ENCODE measurements at regions not wholly inside any gene's neighbourhood (a gene's known extent, or its start where the extent isn't known, plus 50 kb on each side); places are given as distances from the start of the nearest gene placed in this dataset.

DNA sequence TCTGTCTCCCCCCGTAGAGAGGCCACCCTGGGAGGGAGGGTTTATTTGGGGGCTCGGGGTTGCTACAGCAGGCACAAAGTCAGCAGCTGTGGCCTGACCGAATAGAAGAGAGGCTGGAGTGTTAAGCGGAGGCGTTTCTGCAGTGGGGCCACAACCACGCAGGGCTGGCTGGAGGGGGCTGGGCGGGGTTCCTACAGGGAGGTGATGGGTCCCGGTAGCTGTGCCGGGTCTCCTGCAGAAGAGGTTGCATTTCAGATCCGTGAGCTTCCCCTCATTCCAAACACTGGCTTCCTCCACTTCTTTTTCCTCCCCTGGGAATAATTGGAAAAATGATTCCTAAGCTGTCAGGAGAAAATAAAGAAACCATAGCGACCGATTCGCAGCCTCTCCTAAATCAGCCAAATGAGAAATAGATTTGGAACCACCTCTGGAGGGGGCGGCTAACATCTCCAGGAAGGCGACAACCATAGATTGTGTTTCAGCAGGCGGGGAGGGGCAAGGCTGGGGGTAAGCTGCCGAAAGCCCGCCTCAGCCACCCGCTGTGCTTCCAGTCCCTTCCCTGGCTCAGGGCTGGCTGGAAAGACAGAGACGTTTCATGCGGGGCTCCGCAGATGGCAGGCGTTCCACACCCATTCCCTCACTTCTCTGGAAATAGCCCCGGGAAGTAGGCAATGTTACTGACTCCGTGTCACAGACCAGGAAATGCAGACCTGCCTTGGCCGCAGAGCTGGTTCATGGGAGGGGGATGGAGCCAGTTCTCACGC is 85.6 kb upstream of the TAF1B start:
- DNase-seq = no peak

DNA sequence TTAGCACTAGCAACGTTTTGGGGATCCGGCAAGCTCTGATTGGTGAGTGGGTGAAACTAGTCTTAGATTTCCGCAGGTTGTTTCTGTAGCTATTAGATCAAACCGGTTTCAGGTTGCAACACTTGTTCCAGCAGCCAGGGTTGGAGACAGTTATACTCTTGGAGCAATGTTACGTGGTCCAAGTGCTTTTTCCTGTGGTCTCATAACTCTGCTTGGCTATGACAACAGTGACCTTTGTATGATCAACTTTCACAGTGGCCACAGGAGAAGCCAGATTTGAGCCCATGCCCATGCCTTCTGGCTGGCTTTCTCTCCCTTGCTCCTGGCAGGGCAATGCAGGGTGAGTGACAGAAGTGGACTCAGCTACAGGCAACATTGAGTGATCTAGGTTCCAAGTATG is 84.5 kb upstream of the TAF1B start:
- DNase-seq = no peak

DNA sequence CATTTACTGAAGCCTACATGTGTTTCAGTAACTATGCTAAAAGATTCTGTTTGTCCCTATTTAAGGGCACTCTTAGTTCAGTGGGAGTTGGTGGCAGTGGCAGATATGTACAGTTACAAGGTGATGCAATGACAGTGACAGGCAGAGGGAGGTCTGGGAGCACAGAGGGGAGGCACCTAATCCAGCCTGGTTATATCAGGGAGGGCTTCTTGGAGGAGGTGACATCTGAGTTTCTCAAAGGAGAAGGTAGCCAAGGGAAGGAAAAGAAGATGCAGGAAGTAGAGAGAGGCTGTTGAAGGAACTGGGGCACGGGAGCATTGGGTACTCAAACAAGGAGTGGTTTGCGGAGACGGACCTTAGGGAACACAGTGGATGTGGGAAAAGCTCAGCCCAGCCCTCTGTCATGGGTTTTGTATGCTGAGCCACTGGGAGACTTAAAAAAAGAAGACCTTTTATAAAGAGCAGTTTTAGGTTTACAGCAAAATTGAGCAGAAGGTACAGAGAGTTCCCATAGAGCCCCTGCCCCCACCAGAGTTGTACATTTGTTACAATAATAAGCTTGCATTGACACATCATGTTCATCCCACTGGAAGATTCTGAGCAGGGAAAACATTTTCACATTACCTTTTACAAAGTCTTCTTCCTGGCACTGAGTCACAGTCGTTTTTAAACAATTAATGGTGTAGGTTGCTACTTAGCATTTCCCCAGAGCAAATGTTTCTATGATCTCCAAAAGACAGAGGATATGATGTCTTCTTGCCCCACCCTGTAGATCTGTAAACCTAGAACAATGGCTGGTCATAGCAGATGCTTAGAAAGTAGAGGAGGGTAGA is 83.0 kb upstream of the TAF1B start:
- no peak for DNase-seq

DNA sequence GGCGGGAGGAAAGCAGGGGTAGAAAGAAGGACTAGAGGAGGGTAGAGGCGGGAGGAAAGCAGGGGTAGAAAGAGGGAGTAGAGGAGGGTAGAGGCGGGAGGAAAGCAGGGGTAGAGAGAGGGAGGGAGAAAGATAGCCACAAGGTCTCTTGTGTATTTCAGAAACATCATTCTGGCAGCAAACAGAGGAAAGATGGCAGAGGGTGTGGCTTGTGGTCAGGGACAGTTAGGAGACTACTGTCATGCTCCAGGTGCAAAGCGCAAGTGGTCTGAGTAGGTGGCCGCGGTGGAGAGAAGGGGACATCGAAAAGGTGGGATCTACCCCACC is 82.4 kb upstream of the TAF1B start:
- DNase-seq = no peak

DNA sequence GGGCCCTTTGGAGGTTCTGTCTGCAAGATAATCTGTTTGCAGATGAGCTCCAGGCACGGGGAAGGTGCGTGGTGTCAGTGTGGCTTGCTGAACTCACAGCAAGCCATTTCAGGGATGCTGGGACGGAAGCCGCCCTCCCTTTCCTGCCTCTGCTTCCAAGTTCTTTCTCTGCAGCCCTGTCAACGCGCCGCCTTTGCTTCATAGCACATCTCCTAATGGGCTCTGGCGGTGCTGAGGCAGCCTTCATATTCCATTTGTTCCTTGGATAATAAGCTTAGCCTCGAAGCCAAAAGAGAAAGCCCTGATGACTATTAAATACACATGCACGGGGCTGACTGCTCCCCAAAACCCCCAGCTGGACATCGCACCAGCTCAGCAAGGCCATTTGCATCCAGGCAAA is 81.7 kb upstream of the TAF1B start:
- no peak for DNase-seq

DNA sequence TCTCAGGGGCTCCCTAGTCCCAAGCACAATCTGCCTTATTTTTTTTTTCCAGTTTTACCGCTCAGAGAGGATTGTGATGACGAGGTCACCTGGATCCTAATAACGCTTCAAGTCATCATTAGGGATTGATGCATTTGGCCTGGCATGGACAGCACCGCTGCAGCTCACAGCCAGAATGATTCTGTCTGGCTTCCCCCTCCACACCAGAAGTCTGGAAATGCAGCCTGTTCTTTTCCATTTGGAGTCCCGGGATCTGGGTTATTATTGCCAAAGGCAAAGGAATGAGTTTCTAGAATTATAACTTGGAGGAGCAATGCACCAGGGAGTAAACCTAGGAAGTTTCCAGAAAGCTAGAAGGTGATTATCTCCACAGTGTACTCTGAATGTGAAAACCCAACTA is 81.1 kb upstream of the TAF1B start:
- DNase-seq = no peak

DNA sequence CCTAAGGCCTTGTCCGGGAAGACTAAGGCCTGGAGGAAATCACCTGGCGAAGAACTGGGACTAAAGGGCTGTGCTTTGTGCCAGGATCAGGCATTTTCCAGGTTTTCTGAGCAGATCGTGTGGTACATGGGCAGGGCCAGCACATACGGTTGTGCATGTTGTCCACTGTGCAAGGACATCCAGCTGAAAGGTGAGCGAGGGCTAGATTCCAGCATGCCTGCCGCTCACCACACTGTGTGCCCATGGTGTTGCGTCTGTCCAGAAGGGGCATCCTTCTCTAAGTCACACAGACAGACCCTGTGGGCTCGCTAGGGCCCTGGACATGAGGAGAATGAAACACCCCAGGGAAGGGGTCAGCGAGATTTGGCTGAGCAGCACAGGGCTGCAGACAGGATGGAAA is 80.3 kb upstream of the TAF1B start:
- no peak for DNase-seq

DNA sequence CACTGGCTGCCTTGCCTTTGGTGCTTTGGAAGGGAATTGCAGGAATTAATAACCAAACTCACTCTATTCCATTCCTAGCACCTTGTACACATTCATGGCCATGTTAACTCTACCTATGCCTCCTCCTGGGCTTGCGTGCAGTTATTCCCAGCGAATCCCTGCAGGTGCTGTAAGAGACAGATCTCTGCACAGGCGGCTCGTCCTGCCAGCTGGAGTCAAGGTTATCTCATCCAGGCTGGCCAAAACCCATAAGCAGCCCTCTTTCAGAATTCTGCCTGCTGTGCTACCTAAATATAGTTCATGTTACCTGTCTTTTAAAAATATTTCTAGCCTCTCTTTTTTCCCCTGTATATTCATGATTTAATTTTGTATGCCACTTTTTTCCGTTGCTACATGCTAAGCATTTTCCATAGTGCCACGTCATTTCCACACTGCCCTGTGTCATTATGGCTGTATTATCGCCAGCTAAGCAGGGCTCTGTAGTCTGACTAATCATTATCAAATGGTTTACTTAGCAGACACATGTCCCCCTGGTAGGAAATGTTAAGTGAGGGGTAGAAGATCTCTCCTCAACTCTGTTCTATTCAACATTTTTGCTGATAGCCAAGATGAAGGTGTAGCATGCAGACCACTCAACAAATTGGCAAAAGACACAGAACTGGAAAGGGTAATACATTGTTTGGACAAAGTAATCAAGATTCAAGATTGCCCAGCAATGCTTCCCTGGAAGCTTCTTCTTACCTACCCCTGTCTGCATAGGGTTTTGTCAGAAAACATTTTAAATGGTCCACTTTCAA is 79.7 kb upstream of the TAF1B start:
- DNase-seq = no peak

DNA sequence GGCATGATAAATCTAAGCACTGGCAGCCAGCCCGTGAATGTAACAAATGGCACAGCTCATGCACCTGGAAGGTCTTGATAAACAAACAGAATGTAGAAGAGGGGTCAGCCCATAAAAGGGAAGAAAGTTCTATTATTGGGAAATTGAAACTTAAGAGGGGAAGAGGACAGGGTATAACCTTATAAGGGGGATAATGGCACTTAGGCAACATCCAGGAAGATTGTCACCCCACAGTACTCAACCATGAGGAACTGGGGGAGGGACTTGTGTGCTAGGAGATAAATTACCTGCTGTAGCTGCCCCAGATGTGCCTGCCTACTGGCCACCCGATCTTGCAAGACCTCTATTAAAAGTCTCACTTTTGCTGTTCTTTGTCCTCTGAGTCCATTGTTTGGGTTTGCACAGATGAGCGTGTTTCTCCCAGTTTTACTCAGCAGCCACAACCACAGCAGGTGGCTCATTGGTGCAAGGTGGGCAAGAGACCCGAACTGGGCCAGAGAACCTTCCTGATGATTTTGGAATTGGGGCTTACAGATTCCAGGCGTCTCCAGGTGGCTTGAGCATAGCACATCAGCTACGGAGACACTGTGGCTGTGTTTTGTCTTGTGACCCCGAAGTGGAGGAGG is 79.0 kb upstream of the TAF1B start:
- peak; percentile 43 to 52 for DNase-seq

DNA sequence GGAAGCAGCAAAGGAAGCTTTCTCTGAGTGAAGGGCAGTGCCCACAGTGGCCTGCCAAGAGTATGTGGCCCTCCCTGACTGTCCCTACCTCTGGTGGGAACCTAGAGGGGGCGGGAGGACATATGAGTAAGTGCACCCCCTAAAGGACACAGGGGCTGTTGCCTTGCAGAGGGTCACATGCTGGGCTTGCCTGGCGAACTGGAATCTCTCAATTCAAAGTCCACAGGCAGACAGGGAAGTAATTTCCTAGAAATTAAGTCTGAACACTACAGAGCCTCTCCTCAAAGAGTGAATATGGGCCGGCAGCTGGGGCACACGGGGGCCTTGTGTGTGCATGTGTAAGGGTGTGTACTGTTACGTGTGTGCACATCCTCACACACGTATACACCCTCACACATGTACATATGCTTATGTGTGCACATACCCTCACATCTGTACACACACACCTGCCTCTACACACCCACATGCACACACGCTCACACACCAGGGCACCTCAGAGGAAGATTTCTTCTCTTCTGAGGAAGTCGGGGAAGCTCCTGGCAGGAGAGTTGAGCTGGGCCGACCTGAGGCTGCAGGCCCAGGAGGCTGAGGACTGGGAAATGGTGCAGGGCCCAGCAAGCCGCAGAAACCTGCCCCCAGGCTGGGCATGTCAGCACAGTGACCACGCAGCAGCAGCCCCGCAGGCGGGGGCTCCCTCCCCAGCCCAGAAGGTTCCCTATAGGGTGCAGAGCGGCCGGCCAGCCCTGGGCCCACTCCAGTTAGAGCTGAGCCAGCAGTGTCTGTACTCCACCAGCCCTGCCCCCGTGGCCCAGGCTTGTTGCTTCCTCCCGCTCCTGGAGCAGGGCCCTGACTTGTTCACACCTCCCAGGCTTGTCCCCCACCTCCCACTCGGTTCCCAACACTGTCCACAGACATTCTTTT is 77.4 kb upstream of the TAF1B start:
- DNase-seq = peak in 1 of 2 donors; percentile 31

DNA sequence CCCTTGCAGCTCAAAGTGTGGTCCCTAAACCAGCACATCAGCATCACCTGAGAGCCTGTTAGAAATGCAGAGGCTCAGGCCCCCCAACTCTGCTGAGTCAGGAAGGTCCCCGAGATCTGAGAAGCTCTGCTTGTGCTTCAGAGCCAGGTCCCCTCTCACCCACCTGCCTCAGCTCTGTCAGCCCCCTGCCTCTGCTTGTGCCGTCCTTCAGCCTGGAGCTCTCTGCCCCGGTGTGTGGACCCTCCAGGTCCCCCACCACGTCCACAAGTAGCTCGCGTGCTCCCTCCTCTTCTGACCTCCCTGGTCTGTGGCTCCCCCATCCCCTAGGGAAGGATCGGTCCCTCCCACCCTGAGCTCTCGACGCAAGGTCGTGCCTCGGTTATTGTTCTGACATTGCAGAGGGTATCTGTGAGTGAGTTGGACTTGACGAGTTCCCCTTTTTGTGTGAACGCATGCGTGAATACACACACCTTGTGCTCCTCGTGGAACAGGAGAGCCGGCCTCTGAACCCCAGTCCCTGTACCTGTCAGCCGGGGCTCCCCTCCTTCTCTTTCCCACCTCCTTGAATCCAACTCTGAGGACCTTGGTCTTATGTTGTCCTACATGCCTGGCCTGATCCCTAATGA is 75.5 kb upstream of the TAF1B start:
- DNase-seq = no peak

DNA sequence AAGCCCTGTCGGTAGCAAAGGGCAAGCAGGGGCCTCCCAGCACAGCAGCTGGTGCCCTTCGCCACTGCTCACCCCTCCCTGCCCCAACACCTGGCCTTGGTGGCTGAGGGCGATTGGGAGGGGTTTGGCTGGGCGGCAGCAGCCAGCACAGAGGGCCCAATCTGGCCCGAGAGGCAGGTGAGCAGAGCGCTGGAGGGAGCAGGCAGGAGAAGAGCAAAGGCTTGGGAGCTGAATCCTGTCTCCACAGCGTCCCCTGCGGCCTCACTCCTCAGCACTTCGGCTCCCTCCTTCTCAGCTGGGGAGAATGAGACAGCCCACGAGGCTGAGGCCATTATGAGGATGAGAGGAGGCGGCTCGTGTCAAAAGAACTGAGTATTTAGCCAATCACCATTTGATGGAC is 74.9 kb upstream of the TAF1B start:
- no peak for DNase-seq

DNA sequence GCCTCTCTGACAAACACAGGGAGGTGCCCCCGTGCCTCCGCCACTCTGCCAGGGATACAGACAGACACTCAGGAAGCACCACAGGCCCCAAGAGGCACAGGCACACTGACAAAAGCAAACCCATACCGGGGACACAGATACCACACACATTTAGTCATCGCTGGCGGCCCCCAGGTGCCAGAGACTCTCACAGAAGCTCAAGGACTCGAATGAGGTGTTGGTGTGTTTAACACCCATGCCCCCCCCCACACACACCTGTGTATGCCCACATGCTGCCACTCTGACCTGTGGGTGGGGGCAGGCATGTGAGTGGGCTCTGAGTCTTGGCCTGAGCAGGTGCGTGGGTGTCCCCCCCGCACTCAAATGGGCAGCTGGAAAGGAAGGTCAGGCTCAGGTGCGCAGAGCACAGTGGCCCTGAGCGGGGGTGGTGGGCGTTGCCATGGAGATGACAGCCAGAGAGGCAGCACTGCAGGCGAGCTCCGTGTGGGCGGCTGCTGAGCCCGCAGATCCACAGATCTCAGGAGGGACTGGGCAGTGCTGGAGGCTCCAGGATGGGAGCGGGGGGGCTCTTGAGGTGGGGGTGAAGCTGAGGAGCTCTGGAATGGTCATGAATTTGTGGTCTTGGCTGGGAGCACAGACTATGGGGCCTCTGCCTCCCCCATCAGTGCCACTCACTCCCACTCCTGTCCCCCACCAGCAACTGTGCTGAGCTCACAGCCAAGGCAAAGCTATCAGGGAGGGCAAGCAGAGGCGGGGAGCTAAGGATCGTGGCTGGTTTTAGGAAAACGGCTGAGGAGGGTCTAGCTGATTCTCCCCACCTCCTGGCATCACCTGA is 73.9 kb upstream of the TAF1B start:
- DNase-seq = no peak

DNA sequence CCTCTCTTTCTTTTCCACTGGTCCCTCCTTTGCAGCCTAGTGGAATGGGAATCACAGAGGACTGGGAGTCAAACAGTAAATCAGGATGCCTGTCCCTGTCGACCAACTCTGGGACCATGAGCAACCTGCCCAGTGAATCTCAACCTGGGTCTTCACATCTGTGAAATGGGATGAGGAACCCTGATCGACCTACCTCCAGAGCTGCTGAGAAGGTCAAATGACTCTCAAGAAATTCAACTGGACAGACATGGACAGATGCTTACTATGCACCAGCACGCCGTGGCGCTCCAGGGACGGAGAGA is 73.3 kb upstream of the TAF1B start:
- no peak for DNase-seq

DNA sequence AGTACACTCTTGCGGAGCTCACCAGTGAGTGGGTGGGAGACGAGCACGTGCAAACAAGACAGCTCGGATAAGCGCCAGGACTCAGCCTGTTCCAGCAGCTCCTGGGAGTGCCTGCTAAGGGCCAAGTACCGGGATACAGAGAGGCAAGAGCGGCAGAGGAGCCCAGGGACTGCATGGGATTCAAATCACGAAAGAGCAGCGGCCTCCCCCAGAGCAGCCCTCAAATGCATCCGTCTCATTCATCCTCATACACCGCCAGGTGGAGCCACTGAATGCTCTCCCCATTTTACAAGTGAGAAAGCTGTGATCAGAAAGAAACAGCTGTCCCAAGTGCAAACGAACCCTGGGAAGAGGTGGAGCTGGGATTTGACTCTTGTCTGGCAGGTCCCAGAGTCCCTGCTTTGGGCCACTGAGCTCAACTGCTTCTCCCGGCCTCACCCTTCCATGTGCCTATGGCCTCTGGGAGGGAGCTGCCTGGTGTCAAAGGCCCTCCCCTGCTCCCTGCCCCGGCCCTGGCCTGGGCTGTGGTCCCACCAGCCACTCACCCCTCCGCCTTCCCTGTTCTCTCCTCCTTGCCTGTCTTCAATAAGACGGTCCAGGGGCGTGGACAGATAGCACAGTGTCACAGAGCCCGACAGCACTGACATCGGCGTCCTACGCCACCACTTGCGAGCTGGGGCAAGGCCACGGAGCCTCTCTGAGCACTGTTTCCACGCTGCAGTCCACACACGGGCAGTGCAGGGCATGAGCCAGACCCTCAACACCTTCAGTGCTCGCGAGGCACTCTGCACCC is 72.8 kb upstream of the TAF1B start:
- peak; percentile 37 to 63 for DNase-seq

DNA sequence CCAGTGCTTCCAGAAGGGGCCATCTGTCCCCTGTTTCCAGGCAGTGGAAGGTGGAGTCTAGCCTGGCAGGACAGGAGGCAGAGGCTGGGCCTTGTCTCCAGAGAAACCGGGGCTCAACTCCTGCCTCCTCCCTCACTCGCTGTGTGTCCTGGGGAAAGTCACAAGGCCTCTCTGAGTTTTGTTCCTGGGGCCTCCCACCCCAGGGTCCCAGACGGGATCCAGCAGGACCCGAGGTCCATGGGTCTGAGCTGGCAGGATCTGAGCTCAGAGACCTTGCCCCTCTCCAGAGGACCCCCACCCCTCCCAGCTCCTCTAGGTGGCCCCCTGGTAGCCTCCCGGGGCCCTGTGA is 72.2 kb upstream of the TAF1B start:
- no peak for DNase-seq

DNA sequence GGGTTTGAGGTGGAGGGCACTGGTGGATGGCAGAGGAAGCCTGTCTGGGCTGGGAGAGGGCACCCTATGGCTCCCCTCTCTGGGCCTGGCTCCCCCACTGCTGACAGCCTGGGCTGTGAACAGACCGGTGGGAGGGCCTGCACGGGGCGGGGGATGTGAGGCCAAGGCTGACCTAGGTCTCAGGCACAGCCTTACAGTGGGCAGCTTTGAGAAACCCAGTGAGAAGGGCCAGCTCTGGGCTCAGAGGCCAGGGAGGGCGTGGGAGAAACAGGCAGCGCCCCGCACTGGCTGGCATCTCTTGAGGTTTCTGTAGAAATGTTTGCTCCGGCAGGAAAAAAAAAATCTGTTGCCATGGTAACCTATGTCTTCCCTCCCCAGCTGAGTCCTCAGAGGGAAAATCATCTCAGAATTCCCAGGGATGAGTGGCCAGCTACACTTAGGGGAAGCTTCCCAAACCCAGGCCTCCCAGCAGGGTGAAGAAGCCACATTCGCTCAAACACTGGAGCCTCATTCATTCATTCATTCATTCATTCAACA is 71.7 kb upstream of the TAF1B start:
- no peak for DNase-seq

DNA sequence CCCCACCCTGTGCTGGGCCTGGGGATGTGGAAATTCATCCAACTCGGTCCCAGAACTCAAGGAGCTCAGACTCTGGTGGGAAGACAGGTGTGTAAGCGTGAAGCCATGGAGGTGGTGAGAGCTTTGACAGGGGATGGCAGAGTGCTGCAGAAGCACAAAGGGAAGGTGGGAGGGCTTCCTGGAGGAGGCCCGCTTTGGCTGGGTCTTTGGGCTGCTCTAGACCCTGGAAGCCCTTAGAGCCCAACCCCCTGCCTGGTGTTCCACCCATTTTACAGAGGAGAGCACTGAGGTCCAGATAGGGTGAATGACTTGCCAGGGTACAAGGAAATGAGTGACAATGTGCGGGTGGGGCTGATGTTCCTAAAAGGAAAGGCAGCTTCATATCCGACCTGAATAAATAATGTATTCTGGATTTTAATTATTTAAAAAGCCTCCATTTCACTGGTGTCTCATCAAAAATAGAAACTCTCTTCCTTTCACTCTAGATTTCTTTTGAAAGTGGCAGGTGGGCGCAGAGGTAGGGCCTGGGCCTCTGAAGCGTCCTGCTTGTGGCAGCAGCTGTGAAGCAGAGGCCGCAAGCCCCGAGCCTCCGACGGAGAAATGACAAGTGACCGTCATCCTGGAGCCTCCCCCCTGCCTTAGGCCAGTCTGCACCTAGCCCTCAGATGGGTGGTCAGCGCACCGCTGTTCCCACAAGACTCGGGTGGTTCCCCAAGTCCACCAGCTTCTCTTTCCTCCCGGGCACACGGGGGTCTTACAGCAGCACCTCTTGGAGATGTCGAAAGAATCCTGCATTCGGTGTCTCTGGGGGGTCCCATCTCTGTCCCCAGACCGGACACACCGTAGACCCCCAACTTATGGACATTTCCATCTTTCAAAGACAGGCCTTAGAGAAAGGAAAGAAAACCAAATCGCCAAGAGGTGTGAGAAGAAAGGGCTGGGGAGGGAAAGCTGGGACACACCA is 71.0 kb upstream of the TAF1B start:
- DNase-seq = no peak
